NCI-H82 (cell line): ENCODE measurements at regions not wholly inside any gene's neighbourhood (a gene's known extent, or its start where the extent isn't known, plus 50 kb on each side); places are given as distances from the start of the nearest gene placed in this dataset.
A peak's percentile ranks its signal among the peaks of the same experiment; 100 is the strongest.
"Not testable (repeated sequence)": the region's sequence is repeated elsewhere in the genome, so short reads cannot be mapped to it uniquely, and the experiment has no call there.

ENCODE experiments used
- DNase-seq: peaks from one replicate; lab custom pipeline; 2025; lab: John Stamatoyannopoulos, UW

GRCh38 chr10:80697926-80698325 lies 160.2 kb downstream of the SH2D4B start:
- no peak for DNase-seq

GRCh38 chr10:80699602-80700039 lies 161.9 kb downstream of the SH2D4B start:
- DNase-seq: peak; percentile 90

- peak; percentile 36 for DNase-seq
Observed at GRCh38 chr10:80700252-80700651, 162.6 kb downstream of the SH2D4B start.

GRCh38 chr10:80700760-80701444 lies 163.2 kb downstream of the SH2D4B start:
- no peak for DNase-seq

GRCh38 chr10:80701706-80702105 lies 164.0 kb downstream of the SH2D4B start:
- DNase-seq: peak; percentile 24

- DNase-seq: no peak
Observed at GRCh38 chr10:80702143-80702542, 164.4 kb downstream of the SH2D4B start.

GRCh38 chr10:80705899-80706298 lies 168.2 kb downstream of the SH2D4B start:
- DNase-seq: no peak

- DNase-seq: no peak
Observed at GRCh38 chr10:80708185-80708584, 170.5 kb downstream of the SH2D4B start.

GRCh38 chr10:80708808-80709207 lies 171.1 kb downstream of the SH2D4B start:
- DNase-seq: peak; percentile 4

- DNase-seq: peak; percentile 83
Observed at GRCh38 chr10:80709866-80710265, 172.2 kb downstream of the SH2D4B start.

- DNase-seq: no peak
Observed at GRCh38 chr10:80713398-80713928, 175.8 kb downstream of the SH2D4B start.

GRCh38 chr10:80714566-80714965 lies 176.9 kb downstream of the SH2D4B start:
- no peak for DNase-seq

- no peak for DNase-seq
Observed at GRCh38 chr10:80718024-80718423, 180.3 kb downstream of the SH2D4B start.

- no peak for DNase-seq
Observed at GRCh38 chr10:80719935-80720334, 182.2 kb downstream of the SH2D4B start.

GRCh38 chr10:80720549-80720948 lies 182.8 kb downstream of the SH2D4B start:
- no peak for DNase-seq

GRCh38 chr10:80728354-80728753 lies 190.7 kb downstream of the SH2D4B start:
- DNase-seq: not testable (repeated sequence)

GRCh38 chr10:80729896-80730295 lies 192.2 kb downstream of the SH2D4B start:
- DNase-seq: no peak

- DNase-seq: no peak
Observed at GRCh38 chr10:80730522-80730921, 192.8 kb downstream of the SH2D4B start.

- DNase-seq: no peak
Observed at GRCh38 chr10:80734589-80734988, 196.9 kb downstream of the SH2D4B start.

GRCh38 chr10:80737209-80737608 lies 199.5 kb downstream of the SH2D4B start:
- DNase-seq: no peak

GRCh38 chr10:80739328-80739727 lies 201.6 kb downstream of the SH2D4B start:
- DNase-seq: no peak

GRCh38 chr10:80739963-80740715 lies 202.4 kb downstream of the SH2D4B start:
- peak; percentile 30 for DNase-seq

- peak; percentile 73 for DNase-seq
Observed at GRCh38 chr10:80741278-80741677, 203.6 kb downstream of the SH2D4B start.
